Heart left ventricle (tissue), 13 donors: ENCODE measurements at regions not wholly inside any gene's neighbourhood (a gene's known extent, or its start where the extent isn't known, plus 50 kb on each side); places are given as distances from the start of the nearest gene placed in this dataset.

ENCODE experiments used
- POLR2A ChIP-seq, 2 donors: fragments of 450-650 bp; IDR thresholded peaks; one replicate each; pipeline ENCODE4 v1.6.1; 2017; ENCODE audit warnings: antibody characterized with exemption in 2 of 2, mild to moderate bottlenecking in 2 of 2, moderate library complexity in 2 of 2
- TF ChIP-seq, protein P1 (sequence below), 12 donors: fragments of 200-600 bp; sonication (generic) in 4 of 12; IDR thresholded peaks; one replicate each; pipeline versions ENCODE4 v1.5.0 to v1.8.0; 2018 to 2022; ENCODE audit warnings: antibody characterized with exemption in 12 of 12, mild to moderate bottlenecking in 5 of 12
- donor health status: ischemic (EF 13 %, LVEDD 7.1; RV severe dilation, severe dysfunction).
- donor health status: DM: no; HTN: yes; CAD: no.
- donor health status: DM: no; HTN: no; CAD: no.
- donor health status: ischemic (EF 25% LVEDD 6.9; RV normal size, moderate dysfunction).
- donor health status: ischemic (EF 25% LVEDD 5.7; RV mildly dilated, moderate dysfunction).
- donor health status: ischemic (EF 35%, LVEDD 5.7; RV mildly dilated, moderate dysfunction).
- donor health status: nonischemic (EF 11% LVEDD 7.7; RV severe dilation, severe dysfunction).
- donor health status: DM: yes; HTN: yes; CAD: no.
- donor health status: PGD.
- donor health status: ischemic (EF 29% LVEDD 5.4; RV normal size, mild dysfunction).
- donor health status: nonischemic (EF 23%, LVEDD 6.1; RV moderate dilation, normal function).

DNA sequence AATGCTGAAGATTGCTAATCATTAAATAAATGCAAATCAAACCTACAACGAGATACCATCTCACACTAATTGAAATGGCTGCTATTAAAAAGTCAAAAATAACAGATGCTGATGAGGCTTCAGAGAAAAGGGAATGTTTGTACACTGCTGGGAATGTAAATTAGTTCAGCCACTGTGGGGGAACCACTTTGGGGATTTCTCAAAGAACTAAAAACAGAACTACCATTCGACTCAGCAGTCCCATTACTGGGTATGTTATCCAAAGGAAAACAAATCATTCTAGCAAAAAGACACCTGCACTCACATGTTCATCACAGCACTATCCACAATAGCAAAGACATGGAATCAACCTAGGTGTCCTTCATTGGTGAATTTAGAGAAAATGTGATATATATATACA, 379.0 kb upstream of the CNTNAP2 start:
- no peak for TF ChIP-seq POLR2A (IDR thresholded peaks at IDR 0.05)
- TF ChIP-seq, protein P1, sequence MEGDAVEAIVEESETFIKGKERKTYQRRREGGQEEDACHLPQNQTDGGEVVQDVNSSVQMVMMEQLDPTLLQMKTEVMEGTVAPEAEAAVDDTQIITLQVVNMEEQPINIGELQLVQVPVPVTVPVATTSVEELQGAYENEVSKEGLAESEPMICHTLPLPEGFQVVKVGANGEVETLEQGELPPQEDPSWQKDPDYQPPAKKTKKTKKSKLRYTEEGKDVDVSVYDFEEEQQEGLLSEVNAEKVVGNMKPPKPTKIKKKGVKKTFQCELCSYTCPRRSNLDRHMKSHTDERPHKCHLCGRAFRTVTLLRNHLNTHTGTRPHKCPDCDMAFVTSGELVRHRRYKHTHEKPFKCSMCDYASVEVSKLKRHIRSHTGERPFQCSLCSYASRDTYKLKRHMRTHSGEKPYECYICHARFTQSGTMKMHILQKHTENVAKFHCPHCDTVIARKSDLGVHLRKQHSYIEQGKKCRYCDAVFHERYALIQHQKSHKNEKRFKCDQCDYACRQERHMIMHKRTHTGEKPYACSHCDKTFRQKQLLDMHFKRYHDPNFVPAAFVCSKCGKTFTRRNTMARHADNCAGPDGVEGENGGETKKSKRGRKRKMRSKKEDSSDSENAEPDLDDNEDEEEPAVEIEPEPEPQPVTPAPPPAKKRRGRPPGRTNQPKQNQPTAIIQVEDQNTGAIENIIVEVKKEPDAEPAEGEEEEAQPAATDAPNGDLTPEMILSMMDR (IDR thresholded peaks at IDR 0.05), result no peak
